ENCODE measurements at regions not wholly inside any gene's neighbourhood (a gene's known extent, or its start where the extent isn't known, plus 50 kb on each side); places are given as distances from the start of the nearest gene placed in this dataset.

GRCh38 chr18:75588412-75588811 is 160.9 kb upstream of the SMIM21 start:
- no peaks in the 10 kb centered on the region for H3K4me1 ChIP-seq (ENCODE audit: control insufficient read depth in 1 of 2, low read depth in 2 of 2)
- no peak overlapping the region for H3K27ac ChIP-seq
- H3K4me3 ChIP-seq, result no peak overlapping the region
- H3K9me3 ChIP-seq, result peaks cover 6% of the 10 kb centered on the region
- ATAC-seq (ENCODE audit: insufficient number of reproducible peaks, low FRiP score, low read depth) (no peak), DNase-seq (ENCODE audit: low spot score) (no peak)
- no peak for TF ChIP-seq CTCF (IDR thresholded peaks at IDR 0.05)
- H3K27me3 ChIP-seq (replicated peaks; ENCODE audit: insufficient read depth), result no peaks in the 10 kb centered on the region
- no peaks in the 10 kb centered on the region for H3K36me3 ChIP-seq

- DNase-seq (ENCODE audit: low spot score), result no peak
- no peak for ATAC-seq (ENCODE audit: insufficient number of reproducible peaks, low FRiP score, low read depth)
These were observed 159.6 kb upstream of the SMIM21 start for GRCh38 chr18:75587131-75587530.

GRCh38 chr18:75586130-75586889 is 158.8 kb upstream of the SMIM21 start:
- Histone ChIP-seq H3K36me3 (no peaks in the 10 kb centered on the region), H3K9me3 (no peaks in the 10 kb centered on the region), H3K4me3 (no peak overlapping the region), H3K27ac (no peak overlapping the region), H3K4me1 (ENCODE audit: control insufficient read depth in 1 of 2, low read depth in 2 of 2) (no peaks in the 10 kb centered on the region), H3K27me3 (replicated peaks; ENCODE audit: insufficient read depth) (no peaks in the 10 kb centered on the region)
- DNase-seq (ENCODE audit: low spot score), result no peak
- no peak for TF ChIP-seq CTCF (IDR thresholded peaks at IDR 0.05)
- no peak for ATAC-seq (ENCODE audit: insufficient number of reproducible peaks, low FRiP score, low read depth)

More at GRCh38 chr18:75587131-75587530, 159.6 kb upstream of the SMIM21 start:
- Histone ChIP-seq H3K9me3 (no peaks in the 10 kb centered on the region), H3K4me1 (ENCODE audit: control insufficient read depth in 1 of 2, low read depth in 2 of 2) (no peaks in the 10 kb centered on the region), H3K36me3 (no peaks in the 10 kb centered on the region), H3K27me3 (replicated peaks; ENCODE audit: insufficient read depth) (no peaks in the 10 kb centered on the region), H3K27ac (no peak overlapping the region), H3K4me3 (no peak overlapping the region)
- TF ChIP-seq CTCF (IDR thresholded peaks at IDR 0.05), result no peak

GRCh38 chr18:75582940-75583339 is 155.4 kb upstream of the SMIM21 start:
- TF ChIP-seq CTCF (IDR thresholded peaks at IDR 0.05), result no peak
- no peaks in the 10 kb centered on the region for H3K27me3 ChIP-seq (replicated peaks; ENCODE audit: insufficient read depth)
- H3K36me3 ChIP-seq, result no peaks in the 10 kb centered on the region
- no peak for DNase-seq (ENCODE audit: low spot score)
- no peak for ATAC-seq (ENCODE audit: insufficient number of reproducible peaks, low FRiP score, low read depth)
- no peaks in the 10 kb centered on the region for H3K9me3 ChIP-seq
- H3K4me3 ChIP-seq, result no peak overlapping the region
- H3K27ac ChIP-seq, result no peak overlapping the region
- H3K4me1 ChIP-seq (ENCODE audit: control insufficient read depth in 1 of 2, low read depth in 2 of 2), result no peaks in the 10 kb centered on the region

GRCh38 chr18:75582406-75582821 is 154.9 kb upstream of the SMIM21 start:
- no peaks in the 10 kb centered on the region for H3K9me3 ChIP-seq
- no peaks in the 10 kb centered on the region for H3K27me3 ChIP-seq (replicated peaks; ENCODE audit: insufficient read depth)
- no peak for TF ChIP-seq CTCF (IDR thresholded peaks at IDR 0.05)
- DNase-seq (ENCODE audit: low spot score), result no peak
- H3K4me1 ChIP-seq (ENCODE audit: control insufficient read depth in 1 of 2, low read depth in 2 of 2), result no peaks in the 10 kb centered on the region
- no peaks in the 10 kb centered on the region for H3K36me3 ChIP-seq
- H3K4me3 ChIP-seq, result no peak overlapping the region
- ATAC-seq (ENCODE audit: insufficient number of reproducible peaks, low FRiP score, low read depth), result no peak
- no peak overlapping the region for H3K27ac ChIP-seq

Measured in thoracic aorta (tissue), 2 donors.